ENCODE measurements at regions not wholly inside any gene's neighbourhood (a gene's known extent, or its start where the extent isn't known, plus 50 kb on each side); places are given as distances from the start of the nearest gene placed in this dataset.

DNA sequence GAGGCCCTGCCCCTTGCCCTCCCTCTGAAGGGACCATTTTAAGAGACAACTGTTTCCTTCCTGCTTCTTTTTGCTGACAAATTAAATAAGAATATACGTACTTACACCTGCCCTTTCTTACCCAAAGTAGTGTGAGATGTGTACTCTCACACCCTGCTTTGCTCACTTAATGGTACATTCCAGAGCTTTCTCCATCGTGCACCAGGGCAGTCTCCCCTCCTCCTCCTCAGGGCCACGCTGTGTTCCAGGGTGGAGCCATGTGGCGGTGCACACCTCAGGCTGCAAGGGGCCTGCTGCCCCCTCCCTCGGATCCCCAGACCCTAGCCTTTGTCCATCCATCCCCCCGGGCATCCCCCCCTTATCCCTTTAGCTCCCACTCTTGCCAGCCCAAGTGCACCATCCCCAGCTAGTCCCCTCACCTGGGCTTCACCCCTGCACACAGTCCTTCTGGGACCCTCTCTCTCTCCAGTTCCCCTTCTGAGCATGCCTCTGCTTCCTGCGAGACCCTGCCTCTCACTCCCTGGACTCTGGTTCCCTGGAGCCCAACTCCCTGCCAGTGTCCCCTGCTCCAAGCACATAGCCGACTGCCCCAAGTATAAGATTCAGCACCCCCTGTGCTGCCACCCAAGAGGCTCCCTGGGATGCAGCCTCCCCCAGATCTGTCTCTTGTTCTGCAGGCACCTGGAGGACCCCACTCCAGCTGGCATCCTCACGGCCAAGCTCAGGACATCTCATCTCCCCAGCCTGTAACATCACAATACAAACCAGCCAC, 89.5 kb upstream of the IQSEC1 start:
- no peak overlapping the region for H3K4me3 ChIP-seq (ENCODE audit: low read depth, poor library complexity, severe bottlenecking)
- 80 to 85% methylated on average over 9 of the region's 9 CpGs for WGBS, 2 donors
- intact Hi-C loops (cut with DNase I; ENCODE audit: low total_unique reads) = no loop called here
- TF ChIP-seq POLR2A (IDR thresholded peaks at IDR 0.05) = no peak
- TF ChIP-seq, protein P1, sequence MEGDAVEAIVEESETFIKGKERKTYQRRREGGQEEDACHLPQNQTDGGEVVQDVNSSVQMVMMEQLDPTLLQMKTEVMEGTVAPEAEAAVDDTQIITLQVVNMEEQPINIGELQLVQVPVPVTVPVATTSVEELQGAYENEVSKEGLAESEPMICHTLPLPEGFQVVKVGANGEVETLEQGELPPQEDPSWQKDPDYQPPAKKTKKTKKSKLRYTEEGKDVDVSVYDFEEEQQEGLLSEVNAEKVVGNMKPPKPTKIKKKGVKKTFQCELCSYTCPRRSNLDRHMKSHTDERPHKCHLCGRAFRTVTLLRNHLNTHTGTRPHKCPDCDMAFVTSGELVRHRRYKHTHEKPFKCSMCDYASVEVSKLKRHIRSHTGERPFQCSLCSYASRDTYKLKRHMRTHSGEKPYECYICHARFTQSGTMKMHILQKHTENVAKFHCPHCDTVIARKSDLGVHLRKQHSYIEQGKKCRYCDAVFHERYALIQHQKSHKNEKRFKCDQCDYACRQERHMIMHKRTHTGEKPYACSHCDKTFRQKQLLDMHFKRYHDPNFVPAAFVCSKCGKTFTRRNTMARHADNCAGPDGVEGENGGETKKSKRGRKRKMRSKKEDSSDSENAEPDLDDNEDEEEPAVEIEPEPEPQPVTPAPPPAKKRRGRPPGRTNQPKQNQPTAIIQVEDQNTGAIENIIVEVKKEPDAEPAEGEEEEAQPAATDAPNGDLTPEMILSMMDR (IDR thresholded peaks at IDR 0.05) = no peak
- DNase-seq (ENCODE audit: low spot score in 2 of 2) = no peak

DNA sequence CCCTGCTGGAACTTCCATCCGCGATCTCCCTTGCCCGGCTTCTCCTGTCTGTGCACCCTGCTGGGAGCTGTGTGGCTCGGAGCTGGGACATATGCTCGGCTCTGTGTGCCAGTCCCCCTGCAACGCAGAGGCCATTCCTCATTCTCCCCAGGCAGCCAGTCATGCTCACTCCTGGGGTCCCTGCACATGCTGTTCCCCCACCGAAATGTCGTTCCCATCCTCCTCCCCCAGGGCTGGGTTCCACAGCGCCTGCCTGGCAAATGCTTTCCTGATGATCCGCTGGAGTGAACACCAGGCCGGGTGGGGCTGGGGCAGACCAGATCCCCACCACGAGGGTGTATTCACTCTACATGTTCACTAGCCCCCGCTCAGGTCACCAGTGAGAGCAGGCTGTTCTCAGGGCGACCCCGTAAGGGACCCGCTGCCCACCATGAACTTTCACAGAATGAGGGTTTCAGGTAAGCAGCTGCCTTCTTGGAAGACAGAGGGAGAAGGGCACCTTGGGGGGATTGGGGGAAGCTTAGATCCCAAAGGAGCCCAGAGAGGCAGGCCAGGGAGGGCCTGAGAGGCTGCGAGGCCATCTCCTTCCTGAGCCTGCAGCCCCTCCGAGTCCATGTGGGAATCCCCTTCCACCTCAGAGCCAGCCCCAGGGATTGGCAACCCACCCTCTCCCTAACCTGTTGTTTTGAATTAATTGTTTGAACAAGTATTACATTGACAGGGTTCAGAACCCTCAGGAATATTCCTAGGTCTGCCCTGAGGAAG, 88.7 kb upstream of the IQSEC1 start:
- DNase-seq (ENCODE audit: low spot score in 2 of 2) = no peak
- intact Hi-C loops (cut with DNase I; ENCODE audit: low total_unique reads) = no loop called here
- 90 to 92% methylated on average over 18 of the region's 18 CpGs for WGBS, 2 donors
- TF ChIP-seq, protein P1 (IDR thresholded peaks at IDR 0.05) = no peak
- TF ChIP-seq POLR2A (IDR thresholded peaks at IDR 0.05) = no peak
- H3K4me3 ChIP-seq (ENCODE audit: low read depth, poor library complexity, severe bottlenecking) = no peak overlapping the region

DNA sequence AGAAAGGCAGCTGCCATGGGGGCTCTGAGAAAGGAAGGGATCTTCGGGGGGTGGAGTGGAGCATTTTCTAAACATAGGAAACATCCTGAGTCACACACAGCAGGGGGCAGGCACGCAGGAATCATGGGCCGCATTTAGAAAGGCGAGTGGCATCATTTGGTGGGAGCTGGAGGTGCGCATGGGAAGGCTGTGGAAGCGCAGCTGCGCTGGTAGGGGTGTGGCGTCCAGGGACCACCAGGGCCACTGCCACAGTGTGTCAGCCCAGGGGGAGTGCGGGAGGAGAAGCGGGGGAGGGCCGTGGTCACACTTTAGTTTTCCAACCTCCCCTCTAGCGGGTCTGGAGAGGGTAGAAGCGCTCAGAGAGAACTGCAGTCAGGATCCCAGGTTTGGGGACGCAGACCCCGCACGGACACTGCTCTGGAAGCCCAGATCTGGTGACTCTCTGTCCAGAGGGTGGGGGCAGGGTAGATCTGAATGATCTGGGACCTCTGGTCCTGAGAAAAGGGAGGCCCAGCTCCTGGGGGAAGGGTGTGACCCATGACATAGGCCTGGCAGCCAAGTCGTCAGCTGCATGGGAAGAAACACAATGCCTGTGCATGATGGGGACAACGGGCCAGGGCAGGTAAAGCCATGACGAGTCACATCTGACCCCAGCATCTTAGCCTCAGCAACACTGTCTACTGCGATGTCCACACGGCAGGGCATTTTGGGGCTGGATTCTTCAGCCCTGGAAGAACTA, 88.0 kb upstream of the IQSEC1 start:
- DNase-seq (ENCODE audit: low spot score in 2 of 2) = no peak
- H3K4me3 ChIP-seq (ENCODE audit: low read depth, poor library complexity, severe bottlenecking) = no peak overlapping the region
- no peak for TF ChIP-seq POLR2A (IDR thresholded peaks at IDR 0.05)
- TF ChIP-seq, protein P1 (IDR thresholded peaks at IDR 0.05) = no peak
- intact Hi-C loops (cut with DNase I; ENCODE audit: low total_unique reads) = no loop called here
- WGBS, 2 donors = 75 to 79% methylated on average over 21 of the region's 21 CpGs

DNA sequence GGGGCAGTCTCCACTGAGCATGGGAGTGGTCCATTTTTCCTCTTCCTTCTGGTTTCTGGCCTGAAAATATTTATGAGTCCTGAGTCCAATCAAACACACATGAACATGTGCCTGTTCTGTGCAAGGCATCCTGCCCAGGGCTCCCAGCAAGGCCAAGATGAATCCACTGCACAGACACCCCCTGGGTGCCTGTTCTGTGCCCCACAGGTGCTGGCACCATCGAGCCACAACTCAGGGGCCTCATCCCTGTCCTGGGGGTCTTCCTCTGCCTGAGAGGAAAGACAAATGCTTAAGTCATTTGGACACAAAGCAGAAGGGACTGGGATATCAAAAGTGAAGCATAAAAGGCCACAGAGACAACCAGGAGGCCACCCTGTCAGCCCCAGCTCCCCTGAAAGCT, 87.4 kb upstream of the IQSEC1 start:
- WGBS, 2 donors = 8 to 38% methylated on average over 1 of the region's 1 CpG

DNA sequence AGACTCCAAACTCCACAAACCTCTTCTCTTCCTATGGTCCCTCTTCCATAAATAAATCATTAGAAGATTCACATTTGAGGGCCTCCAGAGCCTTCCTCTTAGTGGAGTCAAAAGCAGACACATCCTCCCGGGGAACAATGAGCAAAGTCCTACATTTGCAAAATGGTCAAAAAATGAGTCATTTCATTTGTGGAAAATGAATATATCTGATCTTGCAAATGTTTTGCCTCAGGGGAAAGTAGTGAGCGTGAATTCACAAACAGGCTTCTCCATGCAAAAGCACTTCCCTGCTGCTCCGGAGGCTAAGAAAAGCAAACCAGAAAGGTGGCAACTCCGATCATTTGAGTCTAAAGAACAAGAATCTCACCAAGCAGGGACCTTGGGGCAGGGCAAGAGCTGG, 86.7 kb upstream of the IQSEC1 start:
- no peak for DNase-seq (ENCODE audit: low spot score in 2 of 2)
- no peak for TF ChIP-seq POLR2A (IDR thresholded peaks at IDR 0.05)
- TF ChIP-seq, protein P1 (IDR thresholded peaks at IDR 0.05) = no peak
- intact Hi-C loops (cut with DNase I; ENCODE audit: low total_unique reads) = no loop called here
- no peak overlapping the region for H3K4me3 ChIP-seq (ENCODE audit: low read depth, poor library complexity, severe bottlenecking)
- 54 to 62% methylated on average over 4 of the region's 4 CpGs for WGBS, 2 donors

More for the DNA sequence above, 87.4 kb upstream of the IQSEC1 start:
- no peak for TF ChIP-seq POLR2A (IDR thresholded peaks at IDR 0.05)
- TF ChIP-seq, protein P1 (IDR thresholded peaks at IDR 0.05) = no peak
- no peak overlapping the region for H3K4me3 ChIP-seq (ENCODE audit: low read depth, poor library complexity, severe bottlenecking)
- DNase-seq (ENCODE audit: low spot score in 2 of 2) = no peak
- intact Hi-C loops (cut with DNase I; ENCODE audit: low total_unique reads) = no loop called here
